ENCODE measurements at regions not wholly inside any gene's neighbourhood (a gene's known extent, or its start where the extent isn't known, plus 50 kb on each side); places are given as distances from the start of the nearest gene placed in this dataset.

GRCh38 chr7:85815526-85815925, 628.7 kb upstream of the SEMA3D start:
- ChIA-PET CTCF (no interaction called here), POLR2A (no interaction called here)

GRCh38 chr7:85806321-85806720, 619.5 kb upstream of the SEMA3D start:
- ATAC-seq (no peak), DNase-seq (ENCODE audit: low read depth in 1 of 2, low spot score in 1 of 2) (peak in 1 of 2 experiments; percentile 13), FAIRE-seq (no peak)
- Histone ChIP-seq H3K4me2 (no peak overlapping the region), H3K9me3 (no peaks in the 10 kb centered on the region), H3K27ac (no peak overlapping the region), H3K4me1 (no peaks in the 10 kb centered on the region), H3K4me3 (no peak overlapping the region)
- CTCF ChIA-PET = interaction anchor here (1.5 kb wide), 1 partner anchor 765 kb away, joined by 3 read pairs; no protein-coding TSS in a partner anchor
- POLR2A ChIA-PET = no interaction called here
- TF ChIP-seq HDAC2 (IDR thresholded peaks at IDR 0.05) (no peak), RAD21 (conservative IDR thresholded peaks at IDR 0.05 in 1 of 2, IDR thresholded peaks at IDR 0.05 in 1 of 2) (peak in 1 of 2 experiments; percentile 18; a peak in 1 of 5 replicates), HEYL (CRISPR knock-in tag; IDR thresholded peaks at IDR 0.05) (no peak), KDM5A (IDR thresholded peaks at IDR 0.05) (no peak)

More at GRCh38 chr7:85815526-85815925, 628.7 kb upstream of the SEMA3D start:
- Histone ChIP-seq H3K27ac (no peak overlapping the region), H3K9me3 (no peaks in the 10 kb centered on the region), H3K4me1 (no peaks in the 10 kb centered on the region), H3K4me3 (no peak overlapping the region), H3K4me2 (no peak overlapping the region)
- FAIRE-seq (no peak), ATAC-seq (no peak), DNase-seq (ENCODE audit: low read depth in 1 of 2, low spot score in 1 of 2) (no peak)
- TF ChIP-seq ATOH8 (CRISPR knock-in tag; IDR thresholded peaks at IDR 0.05; ENCODE audit: low read depth) (no peak), RNF2 (IDR thresholded peaks at IDR 0.05; ENCODE audit: borderline replicate concordance, low read depth) (no peak), TP53 (CRISPR knock-in tag; IDR thresholded peaks at IDR 0.05) (no peak), BCL3 (IDR thresholded peaks at IDR 0.05) (no peak), EHMT2 (IDR thresholded peaks at IDR 0.05; ENCODE audit: low read depth) (no peak), REST (IDR thresholded peaks at IDR 0.05) (no peak), MAX (IDR thresholded peaks at IDR 0.05) (no peak), FOSB (CRISPR knock-in tag; IDR thresholded peaks at IDR 0.05) (no peak), E2F6 (IDR thresholded peaks at IDR 0.05; ENCODE audit: borderline replicate concordance, low read depth) (no peak), SMC3 (IDR thresholded peaks at IDR 0.05) (no peak), HOXB5 (CRISPR knock-in tag; IDR thresholded peaks at IDR 0.05) (no peak), CEBPB (IDR thresholded peaks at IDR 0.05) (no peak), KDM1A (IDR thresholded peaks at IDR 0.05; ENCODE audit: low read depth) (no peak), ZC3H11A (IDR thresholded peaks at IDR 0.05) (no peak), EHF (CRISPR knock-in tag; IDR thresholded peaks at IDR 0.05) (no peak), FOXS1 (CRISPR knock-in tag; IDR thresholded peaks at IDR 0.05) (no peak)

Data from A549 (cell line).